ENCODE measurements at regions not wholly inside any gene's neighbourhood (a gene's known extent, or its start where the extent isn't known, plus 50 kb on each side); places are given as distances from the start of the nearest gene placed in this dataset.

- H3K4me1 ChIP-seq (ENCODE audit: control insufficient read depth, extremely low read depth, insufficient read depth, low read length), result no peaks in the 10 kb centered on the region
- no peak overlapping the region for H3K9ac ChIP-seq (replicated peaks; ENCODE audit: extremely low read depth, insufficient read depth, low read length)
- CTCF ChIA-PET, result no interaction called here
- POLR2A ChIA-PET, result no interaction called here
- no peaks in the 10 kb centered on the region for H3K79me2 ChIP-seq (ENCODE audit: control insufficient read depth, insufficient read depth, low read length)
- no peak for FAIRE-seq
- peaks cover 0 to 2% of the 10 kb centered on the region in 2 experiments for H3K27me3 ChIP-seq (ENCODE audit: control insufficient read depth in 2 of 2, insufficient read depth in 2 of 2, low read length in 2 of 2)
- H3K36me3 ChIP-seq (ENCODE audit: control insufficient read depth in 2 of 2, extremely low read depth in 1 of 2, insufficient read depth in 2 of 2, low read length in 2 of 2), result no peaks in the 10 kb centered on the region
- intact Hi-C loops (cut with micrococcal nuclease) (no loop called here), dilution Hi-C loops (cut with MboI; ENCODE audit: extremely low pct_ligation_motif_present, low sequenced_read_pairs) (no loop called here)
- no peak overlapping the region for H2AFZ ChIP-seq (ENCODE audit: low read depth, low read length)
- DNase-seq (ENCODE audit: low read depth, low spot score), result no peak
- H3K4me2 ChIP-seq (ENCODE audit: insufficient read depth, low read length), result no peak overlapping the region
- H3K4me3 ChIP-seq (replicated peaks in 1 of 3; ENCODE audit: insufficient read depth in 1 of 3, low read depth in 1 of 3, low read length in 3 of 3), result no peak overlapping the region
- no peak overlapping the region for H3K27ac ChIP-seq (ENCODE audit: insufficient read depth, low read depth, low read length)
- H3K9me1 ChIP-seq (replicated peaks; ENCODE audit: control insufficient read depth, extremely low read depth, insufficient read depth, low read length), result no peaks in the 10 kb centered on the region
- no peaks in the 10 kb centered on the region for H4K20me1 ChIP-seq (replicated peaks; ENCODE audit: control insufficient read depth, extremely low read depth, insufficient read depth, low read length)
- BruUV-seq (replicated peaks), result no TSS peak
- TF ChIP-seq GATA2 (IDR thresholded peaks at IDR 0.05; ENCODE audit: insufficient read depth, insufficient read length, low read depth, low read length), result no peak
- no peak for TF ChIP-seq CTCF (IDR thresholded peaks at IDR 0.05; ENCODE audit: extremely low read depth in 1 of 2, insufficient read depth in 1 of 2, low read depth in 1 of 2, low read length in 2 of 2)
- no peak for TF ChIP-seq EZH2 (IDR thresholded peaks at IDR 0.05; ENCODE audit: borderline replicate concordance, low read depth, low read length, severe bottlenecking)
- no peak for TF ChIP-seq POLR2AphosphoS5 (IDR thresholded peaks at IDR 0.05; ENCODE audit: insufficient read depth, low read depth, low read length)
- no peak for TF ChIP-seq POLR2A (IDR thresholded peaks at IDR 0.05; ENCODE audit: low read depth, low read length)
- no peak for TF ChIP-seq MYC (IDR thresholded peaks at IDR 0.05; ENCODE audit: low read depth, low read length)
- TF ChIP-seq MAX (IDR thresholded peaks at IDR 0.05; ENCODE audit: insufficient read depth, insufficient read length), result no peak
- TF ChIP-seq JUN (IDR thresholded peaks at IDR 0.05; ENCODE audit: borderline replicate concordance, insufficient read depth, insufficient read length, low read depth), result no peak
- TF ChIP-seq FOS (IDR thresholded peaks at IDR 0.05; ENCODE audit: borderline replicate concordance, insufficient read depth, low read length), result no peak
- H3K9me3 ChIP-seq (replicated peaks; ENCODE audit: control insufficient read depth, insufficient read depth, low read length), result no peaks in the 10 kb centered on the region
These were observed 124.7 kb upstream of the ETV3 start for GRCh38 chr1:157262891-157263290.

All from endothelial cell of umbilical vein (primary cell).